Neural progenitor cell (in vitro differentiated cells): ENCODE measurements at regions not wholly inside any gene's neighbourhood (a gene's known extent, or its start where the extent isn't known, plus 50 kb on each side); places are given as distances from the start of the nearest gene placed in this dataset.

ENCODE experiments used
- EZH2 ChIP-seq: fragments of 200-600 bp; sonication (generic); IDR thresholded peaks from 2 replicates; pipeline ENCODE4 v1.6.1; 2017; ENCODE audit warnings: antibody characterized with exemption, mild to moderate bottlenecking, moderate library complexity
- EZH2phosphoT487 ChIP-seq: fragments of 200-600 bp; sonication (generic); IDR thresholded peaks from 2 replicates; pipeline ENCODE4 v1.6.1; 2017; ENCODE audit warnings: antibody characterized with exemption
- TF ChIP-seq, protein P1 (sequence below): fragments of 200-600 bp; sonication (generic); IDR thresholded peaks from 2 replicates; pipeline ENCODE4 v1.5.1; 2017; ENCODE audit warnings: antibody characterized with exemption, mild to moderate bottlenecking

DNA sequence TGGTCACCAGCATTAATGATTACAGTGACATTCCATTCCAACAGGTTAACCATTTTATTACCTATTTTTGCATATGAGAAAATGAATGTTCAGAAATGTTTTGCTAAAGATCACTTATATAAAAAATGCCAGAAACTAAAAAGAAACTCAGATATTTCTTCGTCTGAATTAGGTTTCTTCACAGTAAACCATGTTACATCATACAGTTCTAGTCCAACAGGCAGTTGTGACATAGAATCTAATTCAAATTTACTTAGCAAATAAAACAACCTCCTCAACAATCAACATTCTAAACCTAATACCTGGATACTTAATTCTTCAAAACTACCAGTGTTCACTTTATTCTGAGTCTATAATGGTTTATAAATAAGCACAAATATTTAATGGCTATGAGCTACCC, 416.3 kb upstream of the LRRTM4 start:
- no peak for TF ChIP-seq EZH2
- TF ChIP-seq, protein P1, sequence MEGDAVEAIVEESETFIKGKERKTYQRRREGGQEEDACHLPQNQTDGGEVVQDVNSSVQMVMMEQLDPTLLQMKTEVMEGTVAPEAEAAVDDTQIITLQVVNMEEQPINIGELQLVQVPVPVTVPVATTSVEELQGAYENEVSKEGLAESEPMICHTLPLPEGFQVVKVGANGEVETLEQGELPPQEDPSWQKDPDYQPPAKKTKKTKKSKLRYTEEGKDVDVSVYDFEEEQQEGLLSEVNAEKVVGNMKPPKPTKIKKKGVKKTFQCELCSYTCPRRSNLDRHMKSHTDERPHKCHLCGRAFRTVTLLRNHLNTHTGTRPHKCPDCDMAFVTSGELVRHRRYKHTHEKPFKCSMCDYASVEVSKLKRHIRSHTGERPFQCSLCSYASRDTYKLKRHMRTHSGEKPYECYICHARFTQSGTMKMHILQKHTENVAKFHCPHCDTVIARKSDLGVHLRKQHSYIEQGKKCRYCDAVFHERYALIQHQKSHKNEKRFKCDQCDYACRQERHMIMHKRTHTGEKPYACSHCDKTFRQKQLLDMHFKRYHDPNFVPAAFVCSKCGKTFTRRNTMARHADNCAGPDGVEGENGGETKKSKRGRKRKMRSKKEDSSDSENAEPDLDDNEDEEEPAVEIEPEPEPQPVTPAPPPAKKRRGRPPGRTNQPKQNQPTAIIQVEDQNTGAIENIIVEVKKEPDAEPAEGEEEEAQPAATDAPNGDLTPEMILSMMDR, result no peak
- TF ChIP-seq EZH2phosphoT487, result no peak
